ENCODE measurements at regions not wholly inside any gene's neighbourhood (a gene's known extent, or its start where the extent isn't known, plus 50 kb on each side); places are given as distances from the start of the nearest gene placed in this dataset.

- intact Hi-C loops (cut with micrococcal nuclease) = no loop called here
- ATAC-seq (no peak), DNase-seq (no peak)
These were observed 275.8 kb upstream of the MAF start for GRCh38 chr16:79876332-79876730.

GRCh38 chr16:79874391-79874790 lies 273.9 kb upstream of the MAF start:
- peak; percentile 77 for DNase-seq
- intact Hi-C loops (cut with micrococcal nuclease) = no loop called here
- peak; percentile 93 for ATAC-seq

GRCh38 chr16:79873825-79874224 lies 273.3 kb upstream of the MAF start:
- DNase-seq = no peak
- ATAC-seq = no peak
- intact Hi-C loops (cut with micrococcal nuclease) = no loop called here

GRCh38 chr16:79871906-79872305 lies 271.4 kb upstream of the MAF start:
- no peak for ATAC-seq
- no peak for DNase-seq
- intact Hi-C loops (cut with micrococcal nuclease) = no loop called here

GRCh38 chr16:79870016-79870886 lies 269.7 kb upstream of the MAF start:
- intact Hi-C loops (cut with micrococcal nuclease) = no loop called here
- DNase-seq = no peak
- no peak for ATAC-seq

GRCh38 chr16:79869304-79870015 lies 268.9 kb upstream of the MAF start:
- ATAC-seq (no peak), DNase-seq (no peak)
- intact Hi-C loops (cut with micrococcal nuclease) = no loop called here

- DNase-seq (no peak), ATAC-seq (no peak)
- intact Hi-C loops (cut with micrococcal nuclease) = no loop called here
These were observed 268.3 kb upstream of the MAF start for GRCh38 chr16:79868841-79869240.

- DNase-seq (no peak), ATAC-seq (no peak)
- intact Hi-C loops (cut with micrococcal nuclease) = no loop called here
These were observed 267.0 kb upstream of the MAF start for GRCh38 chr16:79867425-79867997.

GRCh38 chr16:79865918-79866317 lies 265.4 kb upstream of the MAF start:
- DNase-seq = no peak
- no peak for ATAC-seq
- intact Hi-C loops (cut with micrococcal nuclease) = no loop called here

- ATAC-seq (no peak), DNase-seq (no peak)
- intact Hi-C loops (cut with micrococcal nuclease) = no loop called here
These were observed 264.3 kb upstream of the MAF start for GRCh38 chr16:79864781-79865391.

GRCh38 chr16:79864032-79864780 lies 263.7 kb upstream of the MAF start:
- ATAC-seq (no peak), DNase-seq (no peak)
- intact Hi-C loops (cut with micrococcal nuclease) = no loop called here

- ATAC-seq = no peak
- intact Hi-C loops (cut with micrococcal nuclease) = no loop called here
These were observed 262.8 kb upstream of the MAF start for GRCh38 chr16:79863128-79864031.

GRCh38 chr16:79862601-79863000 lies 262.1 kb upstream of the MAF start:
- DNase-seq (no peak), ATAC-seq (no peak)
- intact Hi-C loops (cut with micrococcal nuclease) = no loop called here

More at GRCh38 chr16:79863128-79864031, 262.8 kb upstream of the MAF start:
- DNase-seq = no peak

- DNase-seq (no peak), ATAC-seq (no peak)
- intact Hi-C loops (cut with micrococcal nuclease) = no loop called here
These were observed 256.0 kb upstream of the MAF start for GRCh38 chr16:79856581-79856980.

- DNase-seq (no peak), ATAC-seq (no peak)
- intact Hi-C loops (cut with micrococcal nuclease) = no loop called here
These were observed 249.8 kb upstream of the MAF start for GRCh38 chr16:79850348-79850747.

- intact Hi-C loops (cut with micrococcal nuclease) = no loop called here
- DNase-seq = no peak
- ATAC-seq = no peak
These were observed 248.6 kb upstream of the MAF start for GRCh38 chr16:79849119-79849518.

GRCh38 chr16:79848719-79849118 lies 248.2 kb upstream of the MAF start:
- ATAC-seq (no peak), DNase-seq (no peak)
- intact Hi-C loops (cut with micrococcal nuclease) = no loop called here

GRCh38 chr16:79847569-79847968 lies 247.0 kb upstream of the MAF start:
- DNase-seq (no peak), ATAC-seq (no peak)
- intact Hi-C loops (cut with micrococcal nuclease) = no loop called here

Data from left ventricle myocardium superior (tissue), 1 donor.